ENCODE measurements at regions not wholly inside any gene's neighbourhood (a gene's known extent, or its start where the extent isn't known, plus 50 kb on each side); places are given as distances from the start of the nearest gene placed in this dataset.

GRCh38 chr1:212525479-212526110, 83.0 kb upstream of the ATF3 start:
- dilution Hi-C loops (cut with MboI; ENCODE audit: extremely low pct_ligation_motif_present, low sequenced_read_pairs) (no loop called here), intact Hi-C loops (cut with micrococcal nuclease) (no loop called here)
- Histone ChIP-seq H3K4me1 (ENCODE audit: control insufficient read depth, extremely low read depth, insufficient read depth, low read length) (no peaks in the 10 kb centered on the region), H3K9me1 (replicated peaks; ENCODE audit: control insufficient read depth, extremely low read depth, insufficient read depth, low read length) (no peaks in the 10 kb centered on the region), H3K9ac (replicated peaks; ENCODE audit: extremely low read depth, insufficient read depth, low read length) (no peak overlapping the region), H4K20me1 (replicated peaks; ENCODE audit: control insufficient read depth, extremely low read depth, insufficient read depth, low read length) (no peaks in the 10 kb centered on the region), H3K27me3 (ENCODE audit: control insufficient read depth in 2 of 2, insufficient read depth in 2 of 2, low read length in 2 of 2) (peaks cover 23 to 30% of the 10 kb centered on the region in 2 experiments), H3K9me3 (replicated peaks; ENCODE audit: control insufficient read depth, insufficient read depth, low read length) (no peaks in the 10 kb centered on the region), H3K4me2 (ENCODE audit: insufficient read depth, low read length) (no peak overlapping the region), H3K4me3 (replicated peaks in 1 of 3; ENCODE audit: insufficient read depth in 1 of 3, low read depth in 1 of 3, low read length in 3 of 3) (no peak overlapping the region), H3K27ac (ENCODE audit: insufficient read depth, low read depth, low read length) (no peak overlapping the region), H2AFZ (ENCODE audit: low read depth, low read length) (no peak overlapping the region), H3K79me2 (ENCODE audit: control insufficient read depth, insufficient read depth, low read length) (no peaks in the 10 kb centered on the region), H3K36me3 (ENCODE audit: control insufficient read depth in 2 of 2, extremely low read depth in 1 of 2, insufficient read depth in 2 of 2, low read length in 2 of 2) (no peaks in the 10 kb centered on the region)
- no peak for DNase-seq (ENCODE audit: low read depth, low spot score)
- ChIA-PET CTCF (interaction anchor here (1.0 kb wide), 1 partner anchor 12 kb away, joined by 3 read pairs; no protein-coding TSS in a partner anchor), POLR2A (no interaction called here)
- TF ChIP-seq GATA2 (IDR thresholded peaks at IDR 0.05; ENCODE audit: insufficient read depth, insufficient read length, low read depth, low read length) (no peak), CTCF (IDR thresholded peaks at IDR 0.05; ENCODE audit: extremely low read depth in 1 of 2, insufficient read depth in 1 of 2, low read depth in 1 of 2, low read length in 2 of 2) (no peak), MYC (IDR thresholded peaks at IDR 0.05; ENCODE audit: low read depth, low read length) (no peak), EZH2 (IDR thresholded peaks at IDR 0.05; ENCODE audit: borderline replicate concordance, low read depth, low read length, severe bottlenecking) (no peak), FOS (IDR thresholded peaks at IDR 0.05; ENCODE audit: borderline replicate concordance, insufficient read depth, low read length) (no peak), MAX (IDR thresholded peaks at IDR 0.05; ENCODE audit: insufficient read depth, insufficient read length) (no peak), POLR2AphosphoS5 (IDR thresholded peaks at IDR 0.05; ENCODE audit: insufficient read depth, low read depth, low read length) (no peak), POLR2A (IDR thresholded peaks at IDR 0.05; ENCODE audit: low read depth, low read length) (no peak)
- FAIRE-seq, result no peak
- no TSS peak for BruUV-seq (replicated peaks)

Measured in endothelial cell of umbilical vein (primary cell).